ENCODE measurements at regions not wholly inside any gene's neighbourhood (a gene's known extent, or its start where the extent isn't known, plus 50 kb on each side); places are given as distances from the start of the nearest gene placed in this dataset.

DNA sequence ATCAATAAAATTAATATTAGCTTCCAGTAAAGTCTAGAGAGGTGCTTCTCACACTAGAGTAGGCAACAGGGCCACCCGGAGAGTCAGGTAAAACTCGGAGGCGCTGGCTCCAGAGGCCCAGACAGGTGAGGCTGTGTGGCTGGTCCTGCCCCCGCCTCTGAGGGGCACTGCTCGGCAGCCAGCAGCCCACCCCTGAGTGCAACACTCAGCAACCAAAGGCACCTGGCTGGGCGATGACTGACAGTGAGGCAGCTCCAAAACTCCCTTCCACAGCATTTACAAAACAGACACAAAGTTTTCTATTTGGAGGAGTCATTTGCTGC lies 138.8 kb upstream of the ID2 start:
- no peak for DNase-seq (ENCODE audit: low read depth)

DNA sequence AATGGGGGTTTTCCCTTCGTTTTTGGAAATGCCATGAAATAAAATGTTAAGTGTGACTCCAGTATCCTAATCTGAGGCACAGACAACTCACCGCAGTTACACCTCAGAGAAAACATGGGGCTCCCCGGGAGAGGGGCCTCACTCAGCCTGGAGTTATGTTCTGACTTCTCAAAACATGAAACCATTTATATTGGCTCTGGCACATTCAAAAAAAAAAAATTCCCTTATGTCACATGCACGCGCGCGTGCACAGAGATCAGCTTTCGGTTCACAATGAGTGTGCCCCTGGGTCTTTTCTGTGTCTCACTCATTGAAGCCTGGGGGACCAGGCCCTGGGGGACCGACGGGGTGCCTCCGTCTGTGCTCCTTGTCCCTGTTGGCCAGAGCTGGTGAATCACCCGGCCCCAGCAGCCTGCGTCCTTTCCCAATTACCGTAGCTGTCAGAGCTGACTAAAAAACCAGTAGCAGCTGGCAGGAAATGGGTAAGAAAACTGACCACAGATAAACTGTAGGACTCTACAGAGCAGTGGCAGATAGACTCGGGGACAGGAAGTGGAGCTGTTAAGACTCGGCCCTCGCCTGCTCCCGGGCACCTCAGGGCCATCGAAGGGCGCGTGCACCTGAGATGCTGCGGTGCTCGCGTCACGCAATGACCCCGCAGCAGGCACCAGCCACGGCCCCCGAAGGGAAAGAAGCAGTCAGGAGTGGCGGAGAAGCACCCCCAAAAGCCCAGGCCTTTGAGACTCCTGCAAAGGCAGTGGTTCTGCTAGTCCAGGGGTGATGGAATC lies 138.3 kb upstream of the ID2 start:
- DNase-seq (ENCODE audit: low read depth) = peak; percentile 35

- no peak for DNase-seq (ENCODE audit: low read depth)
Observed at GRCh38 chr2:8544171-8544785, 137.6 kb upstream of the ID2 start.

GRCh38 chr2:8544786-8545694 lies 136.8 kb upstream of the ID2 start:
- DNase-seq (ENCODE audit: low read depth) = peak; percentile 75

DNA sequence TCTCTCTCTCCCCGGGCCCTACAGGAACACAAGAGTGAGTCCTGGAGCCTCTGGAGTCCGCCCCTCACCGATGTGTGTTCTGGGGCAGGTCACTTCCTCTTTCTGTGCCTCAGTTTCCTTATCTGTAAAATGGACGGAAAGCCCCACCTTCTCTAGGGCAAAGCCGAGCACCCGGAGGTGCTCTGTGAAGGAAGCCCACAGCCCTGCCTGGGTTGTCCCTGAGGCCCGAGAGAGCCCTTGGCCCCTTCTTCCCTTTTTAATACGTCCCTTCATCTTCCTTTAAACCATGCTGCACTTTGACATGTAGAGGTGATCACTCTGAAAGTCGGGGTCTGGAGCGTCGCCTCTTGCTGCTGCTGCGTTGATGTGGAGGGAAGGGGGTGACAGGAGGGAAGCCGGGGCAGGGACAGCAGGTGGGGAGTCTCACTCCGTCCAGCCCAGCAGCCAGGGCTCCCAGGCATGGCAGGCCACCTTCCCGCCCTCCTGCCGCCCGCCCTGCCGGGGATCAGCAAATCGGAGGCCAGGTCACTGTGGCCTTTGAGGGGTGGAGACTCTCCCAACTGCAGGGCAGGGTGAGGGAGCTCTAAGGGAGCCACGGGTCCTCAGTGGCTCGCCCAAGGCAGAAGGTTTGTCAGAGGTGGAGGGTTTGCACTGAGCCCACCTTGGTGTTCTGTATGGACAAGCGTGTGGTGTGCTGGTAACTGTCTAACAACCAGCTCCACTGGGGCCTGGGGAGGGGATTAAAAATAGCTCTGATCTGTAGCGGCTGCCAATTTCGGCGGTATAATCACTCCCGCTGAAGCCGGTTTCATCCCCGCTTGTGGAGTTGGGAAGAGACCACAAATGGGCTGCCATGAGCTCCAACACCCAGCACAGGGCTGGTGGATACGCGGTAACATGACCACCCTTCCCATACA lies 135.9 kb upstream of the ID2 start:
- no peak for DNase-seq (ENCODE audit: low read depth)

DNA sequence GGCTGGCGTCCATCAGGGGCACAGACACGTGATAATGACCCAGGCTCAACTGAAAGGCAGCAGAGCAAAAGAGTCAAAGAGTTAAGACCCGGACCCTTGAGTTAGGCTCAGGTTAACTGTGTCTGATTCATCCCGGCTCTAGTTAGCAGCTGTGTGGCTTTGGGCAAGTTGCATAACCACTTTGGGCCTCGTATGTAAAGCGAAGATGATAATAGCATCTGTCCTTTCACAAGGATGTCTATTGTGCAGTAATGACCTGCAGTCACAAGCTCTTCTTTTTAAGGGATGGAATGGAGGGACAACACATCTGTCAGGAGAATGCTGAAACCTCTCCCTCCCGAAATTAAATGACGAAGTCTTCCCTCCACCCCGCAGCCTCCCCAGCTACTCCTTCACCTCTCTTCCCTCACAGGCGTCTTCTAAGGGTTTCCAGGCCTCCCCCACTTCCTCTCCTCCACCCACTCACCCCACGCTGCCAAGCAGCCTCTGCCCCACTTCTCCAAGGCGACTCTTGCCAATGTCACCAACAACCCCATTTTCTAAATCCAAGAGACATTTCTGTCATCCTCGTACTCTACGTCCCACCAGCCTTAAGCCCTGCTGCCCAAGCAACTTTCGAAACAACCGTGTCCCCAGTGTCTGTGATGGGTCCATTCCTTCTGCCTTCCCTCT lies 135.1 kb upstream of the ID2 start:
- no peak for DNase-seq (ENCODE audit: low read depth)

- DNase-seq (ENCODE audit: low read depth) = no peak
Observed at GRCh38 chr2:8547284-8548064, 134.4 kb upstream of the ID2 start.

DNA sequence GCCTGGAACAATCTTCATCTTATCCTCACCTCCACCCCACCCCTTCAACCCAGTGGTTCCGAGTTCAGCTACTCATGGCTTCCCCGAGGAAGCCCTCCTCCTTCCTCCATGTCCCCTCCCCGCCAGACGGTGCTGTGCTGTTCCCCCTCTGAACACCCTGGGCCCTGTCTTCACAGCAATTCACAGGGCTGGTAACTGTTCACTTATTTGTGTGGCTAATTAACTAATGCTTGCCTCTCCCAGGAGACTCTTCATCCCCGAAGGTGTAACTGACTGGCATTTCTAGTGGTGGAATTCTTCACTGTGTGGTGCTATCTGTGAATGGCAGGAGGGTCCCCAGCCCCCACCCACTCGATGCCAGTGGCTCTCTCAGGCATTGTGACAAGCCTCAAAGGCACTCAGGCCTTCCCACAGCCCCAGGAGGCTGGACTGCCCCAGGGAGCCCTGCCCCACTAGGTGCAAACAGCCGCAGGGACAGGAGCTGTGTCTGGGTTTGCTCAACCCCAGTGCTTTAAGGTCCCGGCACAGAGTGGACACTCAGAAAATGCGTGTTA lies 133.7 kb upstream of the ID2 start:
- DNase-seq (ENCODE audit: low read depth) = no peak

GRCh38 chr2:8548619-8549150 lies 133.2 kb upstream of the ID2 start:
- no peak for DNase-seq (ENCODE audit: low read depth)

GRCh38 chr2:8549273-8549922 lies 132.5 kb upstream of the ID2 start:
- DNase-seq (ENCODE audit: low read depth) = no peak

- no peak for DNase-seq (ENCODE audit: low read depth)
Observed at GRCh38 chr2:8549942-8550341, 131.9 kb upstream of the ID2 start.

GRCh38 chr2:8550481-8550880 lies 131.4 kb upstream of the ID2 start:
- no peak for DNase-seq (ENCODE audit: low read depth)

DNA sequence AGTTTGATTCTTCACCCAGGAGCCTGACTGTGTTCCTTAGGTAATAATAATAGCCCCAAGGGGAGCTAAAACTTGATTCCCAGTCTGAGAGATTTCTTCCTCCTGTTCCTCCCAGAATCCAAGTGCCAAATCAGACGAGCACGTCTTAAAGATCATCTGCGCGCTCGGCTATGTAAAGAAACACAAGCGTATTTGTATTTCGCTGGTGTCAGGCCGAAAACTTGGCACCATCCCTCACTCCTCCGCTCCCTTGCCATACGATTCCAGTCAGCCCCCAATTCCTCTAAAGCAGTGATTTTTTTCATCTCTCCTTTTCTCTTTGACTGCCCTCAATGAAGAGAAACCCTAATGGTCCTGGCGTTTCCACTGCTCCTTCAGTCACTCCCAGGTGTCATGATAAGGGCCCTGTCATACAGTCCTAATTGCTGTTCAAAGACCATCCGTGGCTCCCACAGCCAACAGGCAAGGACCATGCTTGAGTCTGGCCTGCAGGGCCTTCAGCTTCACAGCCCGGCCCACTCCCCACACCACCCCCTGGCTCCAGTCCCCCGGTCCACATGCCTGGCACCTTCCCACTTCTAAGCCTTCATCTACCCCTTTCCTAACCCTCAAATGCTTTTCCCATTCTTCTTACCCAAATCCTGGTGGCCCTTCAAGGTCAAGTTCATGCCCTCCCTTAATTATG lies 130.8 kb upstream of the ID2 start:
- no peak for DNase-seq (ENCODE audit: low read depth)

GRCh38 chr2:8551622-8552074 lies 130.2 kb upstream of the ID2 start:
- no peak for DNase-seq (ENCODE audit: low read depth)

GRCh38 chr2:8552293-8552801 lies 129.5 kb upstream of the ID2 start:
- no peak for DNase-seq (ENCODE audit: low read depth)

DNA sequence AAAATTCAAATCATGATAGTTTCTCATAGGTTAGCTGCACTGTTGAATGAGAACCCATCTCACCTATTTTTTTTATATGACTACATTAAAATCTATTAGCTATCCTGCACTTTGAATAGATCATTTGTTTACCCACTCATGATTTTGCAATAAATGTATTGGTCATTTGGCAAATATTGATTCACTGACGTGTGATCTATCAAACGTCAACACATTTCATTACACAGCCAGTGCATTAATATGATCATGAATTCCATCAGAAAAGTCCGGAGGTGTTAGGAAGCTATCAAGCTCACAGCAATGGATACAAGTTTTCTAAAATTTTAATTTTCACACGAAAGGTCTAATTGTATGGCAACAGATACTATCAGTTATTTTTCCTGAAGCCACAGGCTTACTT lies 128.2 kb upstream of the ID2 start:
- DNase-seq (ENCODE audit: low read depth) = no peak

- DNase-seq (ENCODE audit: low read depth) = no peak
Observed at GRCh38 chr2:8554296-8554806, 127.5 kb upstream of the ID2 start.

DNA sequence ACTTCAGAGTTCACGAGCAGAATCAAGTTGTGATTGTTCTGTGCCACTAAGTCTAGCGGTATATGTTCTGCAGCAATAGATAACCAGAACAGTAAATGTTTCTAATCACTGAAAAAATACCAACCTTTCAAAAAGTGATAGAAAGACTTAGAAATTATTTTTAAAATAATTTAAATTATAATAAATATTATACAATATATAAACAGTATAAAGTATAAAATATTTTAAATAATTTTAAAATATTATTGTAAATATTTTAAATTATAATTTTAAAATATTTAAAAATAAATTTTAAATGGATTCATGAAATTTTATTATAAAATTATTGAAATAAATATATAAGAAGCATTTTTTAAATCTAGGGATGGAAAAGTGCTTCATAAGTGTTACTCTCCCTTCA lies 126.3 kb upstream of the ID2 start:
- DNase-seq (ENCODE audit: low read depth) = no peak

All from stimulated activated CD8-positive, alpha-beta memory T cell treated with anti-CD3 and anti-CD28 coated beads, Interleukin-12 subunit alpha, Interleukin-12 subunit beta, amount 100 ng/mL, for 4 hours (primary cell).